ENCODE measurements at regions not wholly inside any gene's neighbourhood (a gene's known extent, or its start where the extent isn't known, plus 50 kb on each side); places are given as distances from the start of the nearest gene placed in this dataset.

DNA sequence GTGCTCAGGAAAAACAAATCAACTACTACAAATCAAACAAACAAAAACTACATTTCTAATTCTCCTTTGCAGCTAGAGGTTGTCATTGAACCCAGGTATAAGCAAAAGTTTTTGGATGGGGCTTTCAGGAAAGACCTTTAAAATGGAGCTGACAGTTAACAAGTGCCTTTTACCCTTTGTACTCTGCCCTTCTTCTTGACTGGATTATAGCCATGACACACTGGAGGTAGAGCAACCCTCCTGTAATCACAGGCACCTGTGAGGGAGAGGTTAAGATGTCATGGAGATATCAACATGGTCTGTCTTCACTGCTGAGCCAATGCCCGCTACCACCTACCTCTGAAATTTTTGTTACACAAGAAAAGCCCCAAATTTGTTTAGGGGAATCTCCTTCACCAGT is 100.0 kb upstream of the GLS start:
- TF ChIP-seq, protein P1, sequence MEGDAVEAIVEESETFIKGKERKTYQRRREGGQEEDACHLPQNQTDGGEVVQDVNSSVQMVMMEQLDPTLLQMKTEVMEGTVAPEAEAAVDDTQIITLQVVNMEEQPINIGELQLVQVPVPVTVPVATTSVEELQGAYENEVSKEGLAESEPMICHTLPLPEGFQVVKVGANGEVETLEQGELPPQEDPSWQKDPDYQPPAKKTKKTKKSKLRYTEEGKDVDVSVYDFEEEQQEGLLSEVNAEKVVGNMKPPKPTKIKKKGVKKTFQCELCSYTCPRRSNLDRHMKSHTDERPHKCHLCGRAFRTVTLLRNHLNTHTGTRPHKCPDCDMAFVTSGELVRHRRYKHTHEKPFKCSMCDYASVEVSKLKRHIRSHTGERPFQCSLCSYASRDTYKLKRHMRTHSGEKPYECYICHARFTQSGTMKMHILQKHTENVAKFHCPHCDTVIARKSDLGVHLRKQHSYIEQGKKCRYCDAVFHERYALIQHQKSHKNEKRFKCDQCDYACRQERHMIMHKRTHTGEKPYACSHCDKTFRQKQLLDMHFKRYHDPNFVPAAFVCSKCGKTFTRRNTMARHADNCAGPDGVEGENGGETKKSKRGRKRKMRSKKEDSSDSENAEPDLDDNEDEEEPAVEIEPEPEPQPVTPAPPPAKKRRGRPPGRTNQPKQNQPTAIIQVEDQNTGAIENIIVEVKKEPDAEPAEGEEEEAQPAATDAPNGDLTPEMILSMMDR (conservative IDR thresholded peaks at IDR 0.05; ENCODE audit: low read depth, low read length): no peak
- TF ChIP-seq EZH2 (IDR thresholded peaks at IDR 0.05; ENCODE audit: low read length, unreplicated experiment) (no peak), EZH2phosphoT487 (IDR thresholded peaks at IDR 0.05; ENCODE audit: borderline replicate concordance, low read length) (no peak)
